ENCODE measurements at regions not wholly inside any gene's neighbourhood (a gene's known extent, or its start where the extent isn't known, plus 50 kb on each side); places are given as distances from the start of the nearest gene placed in this dataset.

GRCh38 chr22:47310601-47311000 is 548.2 kb downstream of the TBC1D22A start:
- TF ChIP-seq POLR2AphosphoS5 (IDR thresholded peaks at IDR 0.05) (no peak), POLR2A (IDR thresholded peaks at IDR 0.05) (no peak), CTCF (IDR thresholded peaks at IDR 0.05) (no peak), EP300 (IDR thresholded peaks at IDR 0.05) (no peak)
- WGBS, 5 donors: 69 to 87% (median 80%) methylated on average over 1 of the region's 1 CpG
- peaks cover 0 to 9% (median 0%) of the 10 kb centered on the region in 4 donors for H3K4me1 ChIP-seq
- intact Hi-C loops (cut with DNase I; ENCODE audit: low total_unique reads): no loop called here
- no peak overlapping the region for H3K27ac ChIP-seq
- no peak for DNase-seq
- H3K36me3 ChIP-seq: no peaks in the 10 kb centered on the region
- peaks cover 0 to 12% (median 4%) of the 10 kb centered on the region in 4 donors for H3K9me3 ChIP-seq
- no peak overlapping the region for H3K4me3 ChIP-seq
- peaks cover 0 to 5% (median 0%) of the 10 kb centered on the region in 3 donors for H3K27me3 ChIP-seq

GRCh38 chr22:47309946-47310345 is 547.5 kb downstream of the TBC1D22A start:
- Histone ChIP-seq H3K36me3 (no peaks in the 10 kb centered on the region), H3K9me3 (peaks cover 0 to 12% (median 4%) of the 10 kb centered on the region in 4 donors), H3K4me3 (no peak overlapping the region), H3K27ac (no peak overlapping the region), H3K4me1 (peaks cover 0 to 9% (median 0%) of the 10 kb centered on the region in 4 donors), H3K27me3 (no peaks in the 10 kb centered on the region)
- TF ChIP-seq POLR2A (IDR thresholded peaks at IDR 0.05) (no peak), POLR2AphosphoS5 (IDR thresholded peaks at IDR 0.05) (no peak), EP300 (IDR thresholded peaks at IDR 0.05) (no peak), CTCF (IDR thresholded peaks at IDR 0.05) (no peak)
- WGBS, 5 donors: 86 to 94% (median 92%) methylated on average over 4 of the region's 4 CpGs
- no peak for DNase-seq
- intact Hi-C loops (cut with DNase I; ENCODE audit: low total_unique reads): no loop called here

GRCh38 chr22:47309476-47309875 is 547.0 kb downstream of the TBC1D22A start:
- intact Hi-C loops (cut with DNase I; ENCODE audit: low total_unique reads): no loop called here

GRCh38 chr22:47308886-47309285 is 546.4 kb downstream of the TBC1D22A start:
- H3K4me3 ChIP-seq: no peak overlapping the region
- DNase-seq: no peak
- no peak for TF ChIP-seq EP300 (IDR thresholded peaks at IDR 0.05)
- no peak for TF ChIP-seq POLR2AphosphoS5 (IDR thresholded peaks at IDR 0.05)
- no peak for TF ChIP-seq CTCF (IDR thresholded peaks at IDR 0.05)
- no peak for TF ChIP-seq POLR2A (IDR thresholded peaks at IDR 0.05)
- H3K9me3 ChIP-seq: peaks cover 0 to 12% (median 4%) of the 10 kb centered on the region in 4 donors
- peaks cover 0 to 9% (median 0%) of the 10 kb centered on the region in 4 donors for H3K4me1 ChIP-seq
- 83 to 89% (median 86%) methylated on average over 2 of the region's 2 CpGs for WGBS, 5 donors
- H3K27ac ChIP-seq: no peak overlapping the region
- no peaks in the 10 kb centered on the region for H3K36me3 ChIP-seq
- intact Hi-C loops (cut with DNase I; ENCODE audit: low total_unique reads): no loop called here
- H3K27me3 ChIP-seq: peaks cover 0 to 7% (median 0%) of the 10 kb centered on the region in 3 donors

More at GRCh38 chr22:47309476-47309875, 547.0 kb downstream of the TBC1D22A start:
- no peak overlapping the region for H3K4me3 ChIP-seq
- no peak overlapping the region for H3K27ac ChIP-seq
- DNase-seq: no peak
- peaks cover 0 to under 1% (median 0%) of the 10 kb centered on the region in 3 donors for H3K27me3 ChIP-seq
- 67 to 78% (median 70%) methylated on average over 6 of the region's 6 CpGs for WGBS, 5 donors
- peaks cover 0 to 9% (median 0%) of the 10 kb centered on the region in 4 donors for H3K4me1 ChIP-seq
- peaks cover 0 to 12% (median 4%) of the 10 kb centered on the region in 4 donors for H3K9me3 ChIP-seq
- no peak for TF ChIP-seq EP300 (IDR thresholded peaks at IDR 0.05)
- H3K36me3 ChIP-seq: no peaks in the 10 kb centered on the region

- Histone ChIP-seq H3K36me3 (no peaks in the 10 kb centered on the region), H3K27me3 (peaks cover 0 to 7% (median 0%) of the 10 kb centered on the region in 3 donors), H3K9me3 (peaks cover 0 to 12% (median 3%) of the 10 kb centered on the region in 4 donors), H3K4me3 (no peak overlapping the region), H3K27ac (no peak overlapping the region), H3K4me1 (peaks cover 0 to 9% (median 0%) of the 10 kb centered on the region in 4 donors)
- intact Hi-C loops (cut with DNase I; ENCODE audit: low total_unique reads): no loop called here
- 61 to 77% (median 68%) methylated on average over 6 of the region's 6 CpGs for WGBS, 5 donors
- TF ChIP-seq POLR2A (IDR thresholded peaks at IDR 0.05) (no peak), CTCF (IDR thresholded peaks at IDR 0.05) (no peak), POLR2AphosphoS5 (IDR thresholded peaks at IDR 0.05) (no peak), EP300 (IDR thresholded peaks at IDR 0.05) (no peak)
- DNase-seq: no peak
These were observed 545.4 kb downstream of the TBC1D22A start for GRCh38 chr22:47307822-47308221.
